Liver (tissue), 7 donors: ENCODE measurements at regions not wholly inside any gene's neighbourhood (a gene's known extent, or its start where the extent isn't known, plus 50 kb on each side); places are given as distances from the start of the nearest gene placed in this dataset.

ENCODE experiments used
- DNase-seq: peaks from one replicate; pipeline ENCODE4 v3.0.0-alpha.2; 2017; ENCODE audit warnings: low spot score
- H3K27ac ChIP-seq, 2 donors: one replicate each; pipeline ENCODE4 v1.7.0; 2013; ENCODE audit warnings: inconsistent platforms in 2 of 2, low read length in 2 of 2, control low read depth in 1 of 2, low read depth in 1 of 2, mild to moderate bottlenecking in 1 of 2
- H3K27me3 ChIP-seq, 4 donors: one replicate each; pipeline versions ENCODE4 v1.6.1 to v1.7.0; 2013; ENCODE audit warnings: low read length in 3 of 4, inconsistent platforms in 1 of 4, mild to moderate bottlenecking in 1 of 4, moderate library complexity in 1 of 4; ENCODE audit not compliant: control insufficient read depth in 4 of 4, insufficient read depth in 4 of 4
- H3K36me3 ChIP-seq, 4 donors: one replicate each; pipeline versions ENCODE4 v1.6.1 to v1.7.0; 2013; ENCODE audit warnings: low read length in 3 of 4, mild to moderate bottlenecking in 3 of 4, low read depth in 1 of 4, moderate library complexity in 1 of 4; ENCODE audit not compliant: control insufficient read depth in 4 of 4, insufficient read depth in 3 of 4
- H3K4me1 ChIP-seq, 4 donors: one replicate each; pipeline versions ENCODE4 v1.6.1 to v1.7.0; 2013; ENCODE audit warnings: low read length in 3 of 4, mild to moderate bottlenecking in 3 of 4, moderate library complexity in 1 of 4; ENCODE audit not compliant: control insufficient read depth in 4 of 4, insufficient read depth in 4 of 4
- H3K4me3 ChIP-seq, 3 donors: one replicate each; pipeline versions ENCODE4 v1.6.1 to v1.7.0; 2013; ENCODE audit warnings: low read length in 3 of 3, control low read depth in 1 of 3, low read depth in 1 of 3, mild to moderate bottlenecking in 1 of 3
- H3K9ac ChIP-seq, 2 donors: one replicate each; pipeline ENCODE4 v1.7.0; 2013; ENCODE audit warnings: low read length in 2 of 2, mild to moderate bottlenecking in 2 of 2, moderate library complexity in 2 of 2, control low read depth in 1 of 2, low read depth in 1 of 2
- H3K9me3 ChIP-seq, 4 donors: one replicate each; pipeline versions ENCODE4 v1.6.1 to v1.7.0; 2013; ENCODE audit warnings: low read length in 3 of 4; ENCODE audit not compliant: control insufficient read depth in 4 of 4
- ATF3 ChIP-seq: IDR thresholded peaks from 2 replicates; pipeline ENCODE4 v1.6.1; 2016; ENCODE audit warnings: antibody characterized with exemption
- EGR1 ChIP-seq, 2 donors: IDR thresholded peaks; 2 replicates each; pipeline ENCODE4 v1.6.1; 2016 to 2018; ENCODE audit warnings: antibody characterized with exemption in 2 of 2, low read depth in 2 of 2
- FOXA2 ChIP-seq: IDR thresholded peaks from 2 replicates; pipeline ENCODE4 v1.6.1; 2016; ENCODE audit warnings: antibody characterized with exemption
- GABPA ChIP-seq, 2 donors: IDR thresholded peaks in 1 of 2; conservative IDR thresholded peaks in 1 of 2; 2 replicates each; pipeline ENCODE4 v1.6.1; 2016; ENCODE audit warnings: antibody characterized with exemption in 2 of 2, mild to moderate bottlenecking in 1 of 2, moderate library complexity in 1 of 2
- HNF4A ChIP-seq, 2 donors: conservative IDR thresholded peaks; 2 replicates each; pipeline ENCODE4 v1.6.1; 2016; ENCODE audit warnings: antibody characterized with exemption in 2 of 2, mild to moderate bottlenecking in 2 of 2
- HNF4G ChIP-seq: IDR thresholded peaks from 2 replicates; pipeline ENCODE4 v1.6.1; 2016; ENCODE audit warnings: antibody characterized with exemption
- JUND ChIP-seq, 2 donors: IDR thresholded peaks; 2 replicates each; pipeline ENCODE4 v1.6.1; 2016; ENCODE audit warnings: antibody characterized with exemption in 2 of 2
- NR2F2 ChIP-seq: IDR thresholded peaks from 2 replicates; pipeline ENCODE4 v1.6.1; 2016; ENCODE audit warnings: antibody characterized with exemption
- RAD21 ChIP-seq, 2 donors: IDR thresholded peaks; 2 replicates each; pipeline ENCODE4 v1.6.1; 2016; ENCODE audit warnings: antibody characterized with exemption in 2 of 2, mild to moderate bottlenecking in 2 of 2
- RXRA ChIP-seq, 2 donors: IDR thresholded peaks; 2 replicates each; pipeline ENCODE4 v1.6.1; 2017 to 2018; ENCODE audit warnings: antibody characterized with exemption in 2 of 2, mild to moderate bottlenecking in 1 of 2
- SP1 ChIP-seq: IDR thresholded peaks from 2 replicates; pipeline ENCODE4 v1.6.1; 2018; ENCODE audit warnings: antibody characterized with exemption, mild to moderate bottlenecking
- YY1 ChIP-seq: IDR thresholded peaks from 2 replicates; pipeline ENCODE4 v1.6.1; 2016; ENCODE audit warnings: antibody characterized with exemption, mild to moderate bottlenecking
- WGBS: extraction: QIAGEN DNeasy Blood & Tissue Kit; methylation state at CpG from one replicate; pipeline ENCODE4 v1.1.7; 2013; 5-methylcytosine and 5-hydroxymethylcytosine counted together
- TF ChIP-seq, protein P1 (sequence below): IDR thresholded peaks from 2 replicates; pipeline ENCODE4 v1.6.1; 2016; ENCODE audit warnings: antibody characterized with exemption
- TF ChIP-seq, protein P2 (sequence below): IDR thresholded peaks from 2 replicates; pipeline ENCODE4 v1.6.1; 2016; ENCODE audit warnings: antibody characterized with exemption, mild to moderate bottlenecking
- TF ChIP-seq, protein P3 (sequence below): IDR thresholded peaks from 2 replicates; pipeline ENCODE4 v1.6.1; 2016; ENCODE audit warnings: antibody characterized with exemption
- donor health status: healthy.
- donor health status: healthy.
- donor health status: healthy.
- donor health status: healthy.

DNA sequence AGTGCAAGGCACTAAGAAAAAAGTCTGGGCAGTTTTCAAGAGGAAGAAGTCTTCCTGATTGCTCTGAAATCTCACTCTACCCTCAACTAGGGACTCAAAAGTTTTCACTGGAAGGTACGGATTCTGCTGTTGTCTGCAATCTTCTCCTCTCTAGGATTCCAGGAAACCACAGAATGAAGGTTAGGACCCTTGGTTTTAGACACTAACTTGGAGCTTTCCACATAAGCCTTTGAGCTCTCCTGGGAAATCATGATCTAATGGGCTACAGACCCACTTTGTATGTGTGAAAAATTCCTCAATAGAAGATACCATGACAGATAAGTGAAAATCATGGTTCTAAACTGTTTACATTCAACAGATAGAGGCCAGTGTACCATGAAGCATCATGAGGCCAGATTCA is 265.1 kb downstream of the PSAT1 start (continued):
- TF ChIP-seq RXRA (IDR thresholded peaks at IDR 0.05): no peak

GRCh38 chr9:78563269-78563668 is 266.3 kb downstream of the PSAT1 start:
- TF ChIP-seq, protein P1, sequence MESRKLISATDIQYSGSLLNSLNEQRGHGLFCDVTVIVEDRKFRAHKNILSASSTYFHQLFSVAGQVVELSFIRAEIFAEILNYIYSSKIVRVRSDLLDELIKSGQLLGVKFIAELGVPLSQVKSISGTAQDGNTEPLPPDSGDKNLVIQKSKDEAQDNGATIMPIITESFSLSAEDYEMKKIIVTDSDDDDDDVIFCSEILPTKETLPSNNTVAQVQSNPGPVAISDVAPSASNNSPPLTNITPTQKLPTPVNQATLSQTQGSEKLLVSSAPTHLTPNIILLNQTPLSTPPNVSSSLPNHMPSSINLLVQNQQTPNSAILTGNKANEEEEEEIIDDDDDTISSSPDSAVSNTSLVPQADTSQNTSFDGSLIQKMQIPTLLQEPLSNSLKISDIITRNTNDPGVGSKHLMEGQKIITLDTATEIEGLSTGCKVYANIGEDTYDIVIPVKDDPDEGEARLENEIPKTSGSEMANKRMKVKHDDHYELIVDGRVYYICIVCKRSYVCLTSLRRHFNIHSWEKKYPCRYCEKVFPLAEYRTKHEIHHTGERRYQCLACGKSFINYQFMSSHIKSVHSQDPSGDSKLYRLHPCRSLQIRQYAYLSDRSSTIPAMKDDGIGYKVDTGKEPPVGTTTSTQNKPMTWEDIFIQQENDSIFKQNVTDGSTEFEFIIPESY: no peak
- no peak for TF ChIP-seq JUND (IDR thresholded peaks at IDR 0.05)
- TF ChIP-seq GABPA (IDR thresholded peaks at IDR 0.05 in 1 of 2, conservative IDR thresholded peaks at IDR 0.05 in 1 of 2): no peak
- no peak for TF ChIP-seq ATF3
- TF ChIP-seq HNF4A (conservative IDR thresholded peaks at IDR 0.05): no peak
- TF ChIP-seq RXRA (IDR thresholded peaks at IDR 0.05): no peak
- H3K9me3 ChIP-seq: no peaks in the 10 kb centered on the region
- H3K27ac ChIP-seq: no peak overlapping the region
- DNase-seq: no peak
- H3K36me3 ChIP-seq: no peaks in the 10 kb centered on the region
- no peak overlapping the region for H3K9ac ChIP-seq
- H3K4me3 ChIP-seq: no peak overlapping the region
- no peaks in the 10 kb centered on the region for H3K27me3 ChIP-seq
- H3K4me1 ChIP-seq: no peaks in the 10 kb centered on the region
- 79% methylated on average over 5 of the region's 5 CpGs for WGBS

DNA sequence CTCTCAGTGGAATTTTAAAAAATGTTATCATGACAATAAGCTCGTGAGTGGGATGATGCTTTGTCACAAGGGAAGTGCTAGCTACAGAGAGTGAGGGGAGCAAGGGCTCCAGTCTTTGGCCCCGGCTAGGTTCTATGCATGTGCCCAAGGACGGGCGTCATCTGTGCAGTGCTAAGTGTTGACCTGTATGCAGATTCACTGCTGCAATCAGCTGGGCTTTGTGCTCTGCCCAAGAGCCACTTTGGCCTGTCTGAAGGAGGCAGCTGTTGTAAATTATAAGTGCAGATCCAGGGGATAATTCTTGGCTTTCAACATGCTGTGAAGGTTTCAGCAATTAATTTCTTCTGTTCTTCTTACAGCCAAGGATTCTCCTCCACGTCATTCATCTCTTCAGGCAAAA is 268.6 kb downstream of the PSAT1 start:
- H3K27ac ChIP-seq: no peak overlapping the region
- H3K36me3 ChIP-seq: no peaks in the 10 kb centered on the region
- no peak overlapping the region for H3K9ac ChIP-seq
- H3K4me3 ChIP-seq: no peak overlapping the region
- WGBS: 74% methylated on average over 5 of the region's 5 CpGs
- H3K4me1 ChIP-seq: no peaks in the 10 kb centered on the region
- no peaks in the 10 kb centered on the region for H3K9me3 ChIP-seq
- TF ChIP-seq EGR1 (IDR thresholded peaks at IDR 0.05; ENCODE audit: low read depth in 2 of 2): no peak
- TF ChIP-seq RXRA (IDR thresholded peaks at IDR 0.05): no peak
- no peak for DNase-seq
- no peaks in the 10 kb centered on the region for H3K27me3 ChIP-seq

- Histone ChIP-seq H3K27ac (no peak overlapping the region), H3K4me1 (no peaks in the 10 kb centered on the region), H3K27me3 (no peaks in the 10 kb centered on the region), H3K4me3 (no peak overlapping the region), H3K9me3 (no peaks in the 10 kb centered on the region), H3K9ac (no peak overlapping the region), H3K36me3 (no peaks in the 10 kb centered on the region)
- 64% methylated on average over 2 of the region's 2 CpGs for WGBS
- TF ChIP-seq SP1 (no peak), HNF4G (no peak), ATF3 (no peak), GABPA (IDR thresholded peaks at IDR 0.05 in 1 of 2, conservative IDR thresholded peaks at IDR 0.05 in 1 of 2) (no peak), YY1 (no peak), NR2F2 (no peak), RAD21 (IDR thresholded peaks at IDR 0.05) (no peak), FOXA2 (no peak), EGR1 (IDR thresholded peaks at IDR 0.05; ENCODE audit: low read depth in 2 of 2) (no peak), JUND (IDR thresholded peaks at IDR 0.05) (no peak)
- TF ChIP-seq, protein P2, sequence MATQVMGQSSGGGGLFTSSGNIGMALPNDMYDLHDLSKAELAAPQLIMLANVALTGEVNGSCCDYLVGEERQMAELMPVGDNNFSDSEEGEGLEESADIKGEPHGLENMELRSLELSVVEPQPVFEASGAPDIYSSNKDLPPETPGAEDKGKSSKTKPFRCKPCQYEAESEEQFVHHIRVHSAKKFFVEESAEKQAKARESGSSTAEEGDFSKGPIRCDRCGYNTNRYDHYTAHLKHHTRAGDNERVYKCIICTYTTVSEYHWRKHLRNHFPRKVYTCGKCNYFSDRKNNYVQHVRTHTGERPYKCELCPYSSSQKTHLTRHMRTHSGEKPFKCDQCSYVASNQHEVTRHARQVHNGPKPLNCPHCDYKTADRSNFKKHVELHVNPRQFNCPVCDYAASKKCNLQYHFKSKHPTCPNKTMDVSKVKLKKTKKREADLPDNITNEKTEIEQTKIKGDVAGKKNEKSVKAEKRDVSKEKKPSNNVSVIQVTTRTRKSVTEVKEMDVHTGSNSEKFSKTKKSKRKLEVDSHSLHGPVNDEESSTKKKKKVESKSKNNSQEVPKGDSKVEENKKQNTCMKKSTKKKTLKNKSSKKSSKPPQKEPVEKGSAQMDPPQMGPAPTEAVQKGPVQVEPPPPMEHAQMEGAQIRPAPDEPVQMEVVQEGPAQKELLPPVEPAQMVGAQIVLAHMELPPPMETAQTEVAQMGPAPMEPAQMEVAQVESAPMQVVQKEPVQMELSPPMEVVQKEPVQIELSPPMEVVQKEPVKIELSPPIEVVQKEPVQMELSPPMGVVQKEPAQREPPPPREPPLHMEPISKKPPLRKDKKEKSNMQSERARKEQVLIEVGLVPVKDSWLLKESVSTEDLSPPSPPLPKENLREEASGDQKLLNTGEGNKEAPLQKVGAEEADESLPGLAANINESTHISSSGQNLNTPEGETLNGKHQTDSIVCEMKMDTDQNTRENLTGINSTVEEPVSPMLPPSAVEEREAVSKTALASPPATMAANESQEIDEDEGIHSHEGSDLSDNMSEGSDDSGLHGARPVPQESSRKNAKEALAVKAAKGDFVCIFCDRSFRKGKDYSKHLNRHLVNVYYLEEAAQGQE: no peak
- TF ChIP-seq, protein P3, sequence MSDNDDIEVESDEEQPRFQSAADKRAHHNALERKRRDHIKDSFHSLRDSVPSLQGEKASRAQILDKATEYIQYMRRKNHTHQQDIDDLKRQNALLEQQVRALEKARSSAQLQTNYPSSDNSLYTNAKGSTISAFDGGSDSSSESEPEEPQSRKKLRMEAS: no peak
- TF ChIP-seq, protein P1: no peak
- no peak for DNase-seq
These were observed 269.6 kb downstream of the PSAT1 start for GRCh38 chr9:78566521-78566920.
